Stimulated activated naive CD4-positive, alpha-beta T cell (primary cell): ENCODE measurements at regions not wholly inside any gene's neighbourhood (a gene's known extent, or its start where the extent isn't known, plus 50 kb on each side); places are given as distances from the start of the nearest gene placed in this dataset.

Experiments used
- DNase-seq, 6 experiments: peaks; one replicate each; lab custom pipeline; 2025; lab: John Stamatoyannopoulos, UW

- DNase-seq = no peak
Measured at GRCh38 chr1:81073580-81073979, 727.2 kb upstream of the ADGRL2 start.

- no peak for DNase-seq
Measured at GRCh38 chr1:81071969-81072753, 728.6 kb upstream of the ADGRL2 start.

GRCh38 chr1:81071072-81071858 is 729.5 kb upstream of the ADGRL2 start:
- DNase-seq = no peak

- DNase-seq = no peak
Measured at GRCh38 chr1:81069856-81070255, 730.9 kb upstream of the ADGRL2 start.

- no peak for DNase-seq
Measured at GRCh38 chr1:81068726-81069125, 732.0 kb upstream of the ADGRL2 start.

GRCh38 chr1:81053826-81054225 is 746.9 kb upstream of the ADGRL2 start:
- DNase-seq = no peak

- DNase-seq = no peak
Measured at GRCh38 chr1:81052162-81052561, 748.6 kb upstream of the ADGRL2 start.

GRCh38 chr1:81050390-81050789 is 750.3 kb upstream of the ADGRL2 start:
- no peak for DNase-seq

- no peak for DNase-seq
Measured at GRCh38 chr1:81044708-81045107, 756.0 kb upstream of the ADGRL2 start.

- DNase-seq = no peak
Measured at GRCh38 chr1:81042225-81042624, 758.5 kb upstream of the ADGRL2 start.

- no peak for DNase-seq
Measured at GRCh38 chr1:81034291-81034690, 766.4 kb upstream of the ADGRL2 start.

- DNase-seq = no peak
Measured at GRCh38 chr1:81032973-81033425, 767.7 kb upstream of the ADGRL2 start.

- DNase-seq = no peak
Measured at GRCh38 chr1:81032374-81032773, 768.4 kb upstream of the ADGRL2 start.

GRCh38 chr1:81030441-81030840 is 770.3 kb upstream of the ADGRL2 start:
- no peak for DNase-seq

GRCh38 chr1:81029266-81029665 is 771.5 kb upstream of the ADGRL2 start:
- no peak for DNase-seq

GRCh38 chr1:81023187-81023724 is 777.5 kb upstream of the ADGRL2 start:
- no peak for DNase-seq

GRCh38 chr1:81021134-81021533 is 779.6 kb upstream of the ADGRL2 start:
- DNase-seq = no peak

GRCh38 chr1:81020506-81020905 is 780.2 kb upstream of the ADGRL2 start:
- no peak for DNase-seq

GRCh38 chr1:81010126-81010525 is 790.6 kb upstream of the ADGRL2 start:
- DNase-seq = no peak

GRCh38 chr1:81008293-81008692 is 792.4 kb upstream of the ADGRL2 start:
- no peak for DNase-seq

GRCh38 chr1:81007024-81007423 is 793.7 kb upstream of the ADGRL2 start:
- DNase-seq = no peak

- no peak for DNase-seq
Measured at GRCh38 chr1:81006502-81006901, 794.2 kb upstream of the ADGRL2 start.

- no peak for DNase-seq
Measured at GRCh38 chr1:81004011-81004410, 796.7 kb upstream of the ADGRL2 start.
